Kidney (tissue), 13 donors: ENCODE measurements at regions not wholly inside any gene's neighbourhood (a gene's known extent, or its start where the extent isn't known, plus 50 kb on each side); places are given as distances from the start of the nearest gene placed in this dataset.

ENCODE experiments used
- DNase-seq, 5 donors: peaks; one replicate each; pipeline ENCODE4 v3.0.0-alpha.2; 2013 to 2020
- FAIRE-seq: peaks from 2 replicates; lab custom pipeline; 2012; peaks lifted over from hg19 to GRCh38; lab: Jason Lieb, UNC
- H3K27ac ChIP-seq, 2 donors: one replicate each; pipeline ENCODE4 v1.7.0; 2013; ENCODE audit warnings: low read depth in 2 of 2, low read length in 2 of 2, inconsistent platforms in 1 of 2
- H3K27me3 ChIP-seq: one replicate; pipeline ENCODE4 v1.7.1; 2013; ENCODE audit warnings: low read length, inconsistent platforms; ENCODE audit not compliant: control insufficient read depth, insufficient read depth
- H3K36me3 ChIP-seq, 3 donors: one replicate each; pipeline versions ENCODE4 v1.7.0 to v1.7.1; 2013; ENCODE audit warnings: low read length in 3 of 3, control low read depth in 1 of 3, inconsistent platforms in 1 of 3; ENCODE audit not compliant: insufficient read depth in 3 of 3, control insufficient read depth in 2 of 3
- H3K4me1 ChIP-seq, 3 donors: one replicate each; pipeline versions ENCODE4 v1.7.0 to v1.7.1; 2013; ENCODE audit warnings: low read length in 3 of 3, inconsistent platforms in 1 of 3, low read depth in 1 of 3; ENCODE audit not compliant: control insufficient read depth in 2 of 3, insufficient read depth in 2 of 3
- H3K4me3 ChIP-seq, 3 donors: one replicate each; pipeline versions ENCODE4 v1.7.0 to v1.8.1; 2013; ENCODE audit warnings: low read length in 3 of 3, control low read depth in 1 of 3, inconsistent platforms in 1 of 3
- H3K9ac ChIP-seq, 3 donors: one replicate each; pipeline versions ENCODE4 v1.7.0 to v1.7.1; 2013; ENCODE audit warnings: low read length in 3 of 3, control low read depth in 1 of 3, inconsistent platforms in 1 of 3
- H3K9me3 ChIP-seq, 3 donors: one replicate each; pipeline versions ENCODE4 v1.7.0 to v1.7.1; 2013; ENCODE audit warnings: low read length in 3 of 3, control low read depth in 1 of 3, inconsistent platforms in 1 of 3; ENCODE audit not compliant: control insufficient read depth in 2 of 3, insufficient read depth in 1 of 3
- intact Hi-C: fragments of 100-400 bp; cut with DNase I; formaldehyde crosslinking; loops from one replicate; pipeline ENCODE4 v1.11.1; 2022
- TF ChIP-seq, protein P1 (sequence below): IDR thresholded peaks from 3 replicates; pipeline ENCODE4 v1.5.1; 2012; ENCODE audit warnings: mild to moderate bottlenecking, moderate library complexity, borderline replicate concordance; ENCODE audit not compliant: insufficient read depth; ENCODE audit errors: extremely low read depth
- donor health status: control.
- donor health status: control.
- donor health status: control.
- donor health status: control.
- donor health status: control.
- donor health status: DM: yes; HTN: yes; CAD: no.
- donor health status: Normal renal cell carcinoma (clear cell type).

DNA sequence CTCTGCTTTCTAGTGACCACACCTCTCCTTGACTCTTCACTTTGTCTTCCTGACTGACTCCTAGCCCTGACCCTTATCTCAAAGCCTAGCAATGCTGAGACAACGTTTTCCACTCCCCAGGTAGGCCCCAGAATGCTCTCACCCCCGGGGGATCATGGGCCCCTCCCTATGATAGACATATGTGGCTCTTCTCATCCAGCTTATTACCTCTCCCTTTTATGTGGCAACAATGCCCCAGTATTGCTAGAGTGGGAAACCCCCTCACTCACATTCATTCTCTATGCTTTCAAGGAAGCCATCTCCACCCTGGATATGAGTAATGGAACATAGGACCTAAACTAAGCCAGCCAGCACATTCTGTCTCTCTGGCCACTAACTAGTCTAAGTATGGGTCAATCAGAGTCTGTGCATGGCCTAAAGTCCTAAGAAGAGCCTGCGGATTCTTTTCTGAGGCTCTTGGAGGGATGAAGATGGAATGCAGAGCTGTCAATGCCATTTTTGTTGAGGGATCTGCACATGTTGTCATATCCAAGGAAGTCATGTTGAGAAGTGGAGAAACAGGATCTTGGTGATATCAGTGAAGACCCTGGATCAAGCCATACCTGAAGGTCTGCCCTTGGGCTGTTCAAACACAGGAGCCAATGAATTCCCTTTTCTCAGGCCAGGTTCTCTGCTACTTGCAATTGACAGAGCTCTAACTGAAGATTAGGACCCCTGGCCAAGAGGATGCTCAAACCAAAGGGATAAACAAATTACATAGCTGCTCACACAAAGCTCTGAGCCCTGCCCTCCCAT lies 79.8 kb upstream of the GRK3 start:
- peaks cover 0 to 16% (median 12%) of the 10 kb centered on the region in 3 donors for H3K4me1 ChIP-seq
- no peak overlapping the region for H3K4me3 ChIP-seq
- peaks cover 0 to 6% (median 2%) of the 10 kb centered on the region in 3 donors for H3K36me3 ChIP-seq
- no peak for FAIRE-seq
- TF ChIP-seq, protein P1, sequence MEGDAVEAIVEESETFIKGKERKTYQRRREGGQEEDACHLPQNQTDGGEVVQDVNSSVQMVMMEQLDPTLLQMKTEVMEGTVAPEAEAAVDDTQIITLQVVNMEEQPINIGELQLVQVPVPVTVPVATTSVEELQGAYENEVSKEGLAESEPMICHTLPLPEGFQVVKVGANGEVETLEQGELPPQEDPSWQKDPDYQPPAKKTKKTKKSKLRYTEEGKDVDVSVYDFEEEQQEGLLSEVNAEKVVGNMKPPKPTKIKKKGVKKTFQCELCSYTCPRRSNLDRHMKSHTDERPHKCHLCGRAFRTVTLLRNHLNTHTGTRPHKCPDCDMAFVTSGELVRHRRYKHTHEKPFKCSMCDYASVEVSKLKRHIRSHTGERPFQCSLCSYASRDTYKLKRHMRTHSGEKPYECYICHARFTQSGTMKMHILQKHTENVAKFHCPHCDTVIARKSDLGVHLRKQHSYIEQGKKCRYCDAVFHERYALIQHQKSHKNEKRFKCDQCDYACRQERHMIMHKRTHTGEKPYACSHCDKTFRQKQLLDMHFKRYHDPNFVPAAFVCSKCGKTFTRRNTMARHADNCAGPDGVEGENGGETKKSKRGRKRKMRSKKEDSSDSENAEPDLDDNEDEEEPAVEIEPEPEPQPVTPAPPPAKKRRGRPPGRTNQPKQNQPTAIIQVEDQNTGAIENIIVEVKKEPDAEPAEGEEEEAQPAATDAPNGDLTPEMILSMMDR: no peak
- no peak overlapping the region for H3K9ac ChIP-seq
- no peak overlapping the region for H3K27ac ChIP-seq
- no peaks in the 10 kb centered on the region for H3K27me3 ChIP-seq
- no peak for DNase-seq
- intact Hi-C loops: no loop called here
- H3K9me3 ChIP-seq: no peaks in the 10 kb centered on the region

DNA sequence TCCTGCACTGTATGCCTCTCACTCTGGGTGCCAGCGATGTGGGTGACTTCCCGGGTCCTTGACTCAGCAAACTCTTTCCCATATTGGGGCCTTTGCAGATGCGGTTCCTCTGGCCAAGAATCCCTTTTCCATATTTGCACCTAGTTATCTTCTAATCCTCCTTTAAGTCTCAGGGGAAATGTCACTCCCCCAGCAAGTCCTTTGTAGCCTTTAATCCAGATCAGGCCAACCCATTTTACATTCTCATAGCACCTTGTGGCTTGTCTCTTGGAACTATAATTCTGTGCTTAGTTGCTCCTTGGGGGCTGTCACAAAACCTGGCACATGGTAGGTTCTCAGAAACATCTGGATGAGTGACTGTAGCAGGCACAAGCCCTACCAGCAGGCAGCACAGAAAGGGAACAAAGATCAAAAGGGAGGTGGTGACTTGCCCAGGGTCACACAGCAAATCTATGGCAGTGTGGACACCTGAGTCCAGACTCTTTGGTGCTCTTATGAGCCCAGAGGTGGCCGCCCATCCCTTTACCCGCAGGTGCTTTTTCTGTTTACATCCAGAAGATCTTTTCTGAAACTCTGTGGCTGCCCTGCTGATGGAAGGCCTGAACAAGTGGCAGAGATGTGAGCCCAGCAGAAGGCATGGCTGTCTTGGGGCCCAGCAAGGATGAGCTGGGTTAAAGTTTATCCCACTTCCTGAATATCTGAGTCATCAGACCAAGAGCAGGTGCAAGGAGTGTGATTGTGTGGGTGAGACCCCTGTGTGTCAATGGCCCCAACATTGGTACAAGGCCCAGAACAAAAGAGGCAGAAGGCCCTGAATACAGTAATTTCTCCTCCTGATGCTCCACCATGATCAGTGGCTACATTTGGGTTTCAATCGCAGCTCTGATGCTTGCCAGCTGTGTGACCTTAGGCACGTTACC lies 78.6 kb upstream of the GRK3 start:
- TF ChIP-seq, protein P1: no peak
- Histone ChIP-seq H3K4me1 (peaks cover 0 to 16% (median 12%) of the 10 kb centered on the region in 3 donors), H3K4me3 (no peak overlapping the region), H3K9ac (no peak overlapping the region), H3K27ac (no peak overlapping the region), H3K36me3 (peaks cover 0 to 8% (median 2%) of the 10 kb centered on the region in 3 donors), H3K27me3 (no peaks in the 10 kb centered on the region), H3K9me3 (no peaks in the 10 kb centered on the region)
- intact Hi-C loops: no loop called here
- DNase-seq: no peak
- no peak for FAIRE-seq

DNA sequence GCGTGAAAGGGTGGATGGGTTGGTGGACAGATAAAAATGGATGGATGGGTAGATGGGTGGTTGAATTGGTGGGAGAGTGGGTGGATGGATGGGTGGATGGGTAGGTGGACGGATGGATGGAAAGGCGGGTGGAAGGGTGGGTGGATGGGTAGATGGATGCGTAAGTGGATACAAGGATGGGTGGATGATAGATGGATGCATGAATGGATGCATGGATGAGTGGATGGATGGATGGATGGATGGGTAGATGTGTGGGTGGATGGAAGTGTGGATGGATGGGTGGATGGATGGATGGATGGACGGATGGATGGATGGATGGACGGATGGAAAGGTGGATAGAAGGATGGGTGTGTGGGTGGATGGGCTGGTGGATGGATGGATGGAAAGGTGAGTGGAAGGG lies 77.0 kb upstream of the GRK3 start:
- Histone ChIP-seq H3K27me3 (no peaks in the 10 kb centered on the region), H3K9ac (no peak overlapping the region), H3K9me3 (no peaks in the 10 kb centered on the region), H3K36me3 (peaks cover 0 to 8% (median 2%) of the 10 kb centered on the region in 3 donors), H3K4me1 (peaks cover 0 to 14% (median 12%) of the 10 kb centered on the region in 3 donors), H3K27ac (no peak overlapping the region), H3K4me3 (no peak overlapping the region)
- TF ChIP-seq, protein P1: no peak
- intact Hi-C loops: no loop called here
- FAIRE-seq: no peak
- no peak for DNase-seq
